ENCODE measurements at regions not wholly inside any gene's neighbourhood (a gene's known extent, or its start where the extent isn't known, plus 50 kb on each side); places are given as distances from the start of the nearest gene placed in this dataset.

GRCh38 chr7:121486590-121486989 is 90.5 kb upstream of the FAM3C start:
- no peak for DNase-seq (ENCODE audit: low spot score)
- Mint-ChIP-seq H3K27me3 (ENCODE audit: unreplicated experiment) (no peaks in the 10 kb centered on the region), H3K27ac (ENCODE audit: unreplicated experiment) (no peak overlapping the region), H3K9me3 (ENCODE audit: unreplicated experiment) (no peaks in the 10 kb centered on the region), H3K4me1 (ENCODE audit: unreplicated experiment) (no peaks in the 10 kb centered on the region), H3K4me3 (ENCODE audit: unreplicated experiment) (no peak overlapping the region), H3K36me3 (ENCODE audit: low read depth, unreplicated experiment) (no peaks in the 10 kb centered on the region)
- no peak for TF ChIP-seq CTCF (IDR thresholded peaks at IDR 0.05; ENCODE audit: unreplicated experiment)

GRCh38 chr7:121485467-121486243 is 89.5 kb upstream of the FAM3C start:
- Mint-ChIP-seq H3K27me3 (ENCODE audit: unreplicated experiment) (no peaks in the 10 kb centered on the region), H3K4me1 (ENCODE audit: unreplicated experiment) (peaks cover 5% of the 10 kb centered on the region), H3K9me3 (ENCODE audit: unreplicated experiment) (no peaks in the 10 kb centered on the region), H3K27ac (ENCODE audit: unreplicated experiment) (no peak overlapping the region), H3K4me3 (ENCODE audit: unreplicated experiment) (no peak overlapping the region), H3K36me3 (ENCODE audit: low read depth, unreplicated experiment) (no peaks in the 10 kb centered on the region)
- DNase-seq (ENCODE audit: low spot score): no peak
- TF ChIP-seq CTCF (IDR thresholded peaks at IDR 0.05; ENCODE audit: unreplicated experiment): no peak

- no peak for DNase-seq (ENCODE audit: low spot score)
- H3K4me1 Mint-ChIP-seq (ENCODE audit: unreplicated experiment): peaks cover 12% of the 10 kb centered on the region
- no peak overlapping the region for H3K4me3 Mint-ChIP-seq (ENCODE audit: unreplicated experiment)
- H3K27ac Mint-ChIP-seq (ENCODE audit: unreplicated experiment): no peak overlapping the region
- no peaks in the 10 kb centered on the region for H3K9me3 Mint-ChIP-seq (ENCODE audit: unreplicated experiment)
- no peak for TF ChIP-seq CTCF (IDR thresholded peaks at IDR 0.05; ENCODE audit: unreplicated experiment)
- no peaks in the 10 kb centered on the region for H3K27me3 Mint-ChIP-seq (ENCODE audit: unreplicated experiment)
- no peaks in the 10 kb centered on the region for H3K36me3 Mint-ChIP-seq (ENCODE audit: low read depth, unreplicated experiment)
Observed at GRCh38 chr7:121484089-121484763, 88.1 kb upstream of the FAM3C start.

GRCh38 chr7:121480566-121481335 is 84.6 kb upstream of the FAM3C start:
- Mint-ChIP-seq H3K27ac (ENCODE audit: unreplicated experiment) (peak overlapping the region; percentile 21), H3K4me1 (ENCODE audit: unreplicated experiment) (peaks cover 12% of the 10 kb centered on the region), H3K9me3 (ENCODE audit: unreplicated experiment) (no peaks in the 10 kb centered on the region), H3K27me3 (ENCODE audit: unreplicated experiment) (no peaks in the 10 kb centered on the region), H3K36me3 (ENCODE audit: low read depth, unreplicated experiment) (no peaks in the 10 kb centered on the region), H3K4me3 (ENCODE audit: unreplicated experiment) (no peak overlapping the region)
- no peak for TF ChIP-seq CTCF (IDR thresholded peaks at IDR 0.05; ENCODE audit: unreplicated experiment)
- DNase-seq (ENCODE audit: low spot score): peak; percentile 7

All from endothelial cell (in vitro differentiated cells).